ENCODE measurements at regions not wholly inside any gene's neighbourhood (a gene's known extent, or its start where the extent isn't known, plus 50 kb on each side); places are given as distances from the start of the nearest gene placed in this dataset.

DNA sequence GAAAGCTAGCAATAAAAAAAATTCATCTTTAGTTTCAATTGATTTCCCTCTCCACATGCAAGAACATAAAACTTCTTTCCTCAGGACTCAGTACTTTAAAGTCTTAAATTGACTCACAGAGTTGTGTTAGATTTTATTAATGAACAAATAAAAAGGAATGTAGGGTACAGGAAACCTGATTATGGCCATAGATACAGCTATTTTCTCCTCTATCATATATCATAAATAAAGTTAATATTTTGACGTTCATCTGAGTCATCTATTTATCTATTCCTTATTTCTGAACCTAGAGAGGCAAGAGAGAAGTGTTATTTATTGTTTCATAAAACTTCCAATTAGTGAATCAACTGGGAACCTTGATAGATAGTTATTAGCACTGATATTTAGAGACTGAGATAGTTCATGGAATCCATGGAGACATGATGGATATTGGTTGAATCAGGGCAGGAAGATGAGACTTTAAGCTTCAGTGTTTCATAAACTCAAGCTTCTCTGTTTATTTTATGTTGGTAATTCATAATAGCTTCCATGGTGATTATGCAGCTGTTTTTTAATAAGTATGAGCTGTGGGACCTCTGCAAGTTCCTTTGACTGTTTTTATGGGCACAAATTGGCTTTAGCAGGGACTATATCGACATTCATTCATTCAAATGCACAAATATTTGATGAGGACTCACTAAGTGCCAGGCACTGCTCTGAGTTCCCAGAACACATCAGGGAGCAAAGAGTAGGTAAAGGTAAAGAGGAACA, 143.5 kb upstream of the TGFBR2 start:
- TF ChIP-seq, protein P1, sequence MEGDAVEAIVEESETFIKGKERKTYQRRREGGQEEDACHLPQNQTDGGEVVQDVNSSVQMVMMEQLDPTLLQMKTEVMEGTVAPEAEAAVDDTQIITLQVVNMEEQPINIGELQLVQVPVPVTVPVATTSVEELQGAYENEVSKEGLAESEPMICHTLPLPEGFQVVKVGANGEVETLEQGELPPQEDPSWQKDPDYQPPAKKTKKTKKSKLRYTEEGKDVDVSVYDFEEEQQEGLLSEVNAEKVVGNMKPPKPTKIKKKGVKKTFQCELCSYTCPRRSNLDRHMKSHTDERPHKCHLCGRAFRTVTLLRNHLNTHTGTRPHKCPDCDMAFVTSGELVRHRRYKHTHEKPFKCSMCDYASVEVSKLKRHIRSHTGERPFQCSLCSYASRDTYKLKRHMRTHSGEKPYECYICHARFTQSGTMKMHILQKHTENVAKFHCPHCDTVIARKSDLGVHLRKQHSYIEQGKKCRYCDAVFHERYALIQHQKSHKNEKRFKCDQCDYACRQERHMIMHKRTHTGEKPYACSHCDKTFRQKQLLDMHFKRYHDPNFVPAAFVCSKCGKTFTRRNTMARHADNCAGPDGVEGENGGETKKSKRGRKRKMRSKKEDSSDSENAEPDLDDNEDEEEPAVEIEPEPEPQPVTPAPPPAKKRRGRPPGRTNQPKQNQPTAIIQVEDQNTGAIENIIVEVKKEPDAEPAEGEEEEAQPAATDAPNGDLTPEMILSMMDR (IDR thresholded peaks at IDR 0.05) = no peak
- no peak for TF ChIP-seq POLR2A (IDR thresholded peaks at IDR 0.05)
- TF ChIP-seq POLR2AphosphoS5 (IDR thresholded peaks at IDR 0.05) = no peak
